ENCODE measurements at regions not wholly inside any gene's neighbourhood (a gene's known extent, or its start where the extent isn't known, plus 50 kb on each side); places are given as distances from the start of the nearest gene placed in this dataset.
"Not testable (repeated sequence)": the region's sequence is repeated elsewhere in the genome, so short reads cannot be mapped to it uniquely, and the experiment has no call there.

DNA sequence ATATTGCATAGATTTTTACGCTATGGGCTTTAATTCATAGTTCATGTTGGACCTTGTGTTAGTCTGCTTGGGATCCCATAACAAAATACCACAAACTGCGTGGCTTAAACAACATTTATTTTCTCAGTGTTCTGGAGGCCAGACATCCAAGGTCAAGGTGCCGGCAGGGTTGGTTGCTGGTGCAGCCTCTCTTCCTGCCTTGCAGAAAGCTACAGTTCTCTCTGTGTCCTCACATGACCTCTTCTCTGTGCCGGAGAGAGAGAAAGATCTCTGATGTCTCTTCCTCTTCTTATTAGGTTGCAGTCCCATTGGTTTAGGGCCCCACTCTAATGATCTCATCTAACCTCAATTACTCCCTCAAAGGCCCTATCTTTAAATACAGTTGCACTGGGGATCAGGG, 170.5 kb downstream of the IPO8 start:
- no peak for DNase-seq
- Histone ChIP-seq H3K9me3 (ENCODE audit: low read length) (no peaks in the 10 kb centered on the region), H3F3A (ENCODE audit: low read length, unreplicated experiment) (no peaks in the 10 kb centered on the region), H3K9ac (ENCODE audit: low read length) (no peak overlapping the region), H3K4me2 (ENCODE audit: low read length) (no peak overlapping the region), H3K4me1 (ENCODE audit: insufficient read depth, low read length) (peaks cover 6% of the 10 kb centered on the region; the same call in 1 of the 2 replicates), H4K20me1 (ENCODE audit: low read length) (no peaks in the 10 kb centered on the region), H3K9me2 (replicated peaks; ENCODE audit: low read length) (no peaks in the 10 kb centered on the region), H3K79me2 (ENCODE audit: low read length) (no peaks in the 10 kb centered on the region), H3K27me3 (ENCODE audit: low read length) (no peaks in the 10 kb centered on the region), H2AFZ (ENCODE audit: low read length) (no peak overlapping the region), H3K4me3 (ENCODE audit: low read length) (no peak overlapping the region), H3K36me3 (ENCODE audit: low read depth, low read length) (no peaks in the 10 kb centered on the region), H3K27ac (ENCODE audit: low read length) (no peak overlapping the region)
- no peak for ATAC-seq
- BruUV-seq (replicated peaks) = no TSS peak
- TF ChIP-seq CTCF (conservative IDR thresholded peaks at IDR 0.05; ENCODE audit: low read depth, low read length) (no peak), EZH2 (IDR thresholded peaks at IDR 0.05; ENCODE audit: low read length, unreplicated experiment) (no peak), EZH2phosphoT487 (IDR thresholded peaks at IDR 0.05; ENCODE audit: borderline replicate concordance, low read length) (no peak)
- POLR2A ChIA-PET (ENCODE audit: unreplicated experiment) = no interaction called here
- CTCF ChIA-PET = no interaction called here
- intact Hi-C loops (cut with micrococcal nuclease) = no loop called here

GRCh38 chr12:30520285-30520684, 175.4 kb downstream of the IPO8 start:
- H3K4me1 ChIP-seq (ENCODE audit: insufficient read depth, low read length); H3K36me3 ChIP-seq (ENCODE audit: low read depth, low read length); H3K27ac ChIP-seq (ENCODE audit: low read length); H3K9me3 ChIP-seq (ENCODE audit: low read length); BruUV-seq (replicated peaks); H3K4me3 ChIP-seq (ENCODE audit: low read length); DNase-seq; H3K9me2 ChIP-seq (replicated peaks; ENCODE audit: low read length); H2AFZ ChIP-seq (ENCODE audit: low read length); ATAC-seq; intact Hi-C loops (cut with micrococcal nuclease); H3F3A ChIP-seq (ENCODE audit: low read length, unreplicated experiment); POLR2A ChIA-PET (ENCODE audit: unreplicated experiment); H4K20me1 ChIP-seq (ENCODE audit: low read length); H3K4me2 ChIP-seq (ENCODE audit: low read length); H3K27me3 ChIP-seq (ENCODE audit: low read length); H3K9ac ChIP-seq (ENCODE audit: low read length); CTCF ChIA-PET; H3K79me2 ChIP-seq (ENCODE audit: low read length): not testable (repeated sequence)

DNA sequence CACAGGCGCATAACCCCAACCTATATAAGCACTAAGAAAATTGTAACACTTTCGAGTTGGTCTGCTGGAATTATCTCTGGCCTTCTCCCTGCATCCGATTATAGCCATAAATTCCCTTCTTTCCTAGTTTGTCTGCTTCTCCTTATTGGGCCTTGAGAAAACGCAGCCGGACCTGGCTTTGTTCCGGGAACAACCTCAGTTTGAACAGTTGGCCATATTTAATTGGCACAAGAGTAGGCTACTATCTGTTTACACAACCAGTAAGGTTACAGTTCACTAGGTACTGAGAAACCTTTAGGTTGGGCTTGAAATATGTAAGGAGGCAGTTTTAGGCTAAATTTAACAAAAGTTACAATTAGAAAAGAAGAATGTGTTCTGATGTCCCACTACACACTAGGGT, 176.1 kb downstream of the IPO8 start:
- Histone ChIP-seq H3K9me2 (replicated peaks; ENCODE audit: low read length) (no peaks in the 10 kb centered on the region), H3K4me2 (ENCODE audit: low read length) (no peak overlapping the region), H3K9me3 (ENCODE audit: low read length) (no peaks in the 10 kb centered on the region), H4K20me1 (ENCODE audit: low read length) (no peaks in the 10 kb centered on the region), H3K27ac (ENCODE audit: low read length) (no peak overlapping the region), H3K9ac (ENCODE audit: low read length) (no peak overlapping the region), H3K4me3 (ENCODE audit: low read length) (no peak overlapping the region), H3K79me2 (ENCODE audit: low read length) (no peaks in the 10 kb centered on the region), H2AFZ (ENCODE audit: low read length) (no peak overlapping the region), H3K36me3 (ENCODE audit: low read depth, low read length) (no peaks in the 10 kb centered on the region), H3F3A (ENCODE audit: low read length, unreplicated experiment) (no peaks in the 10 kb centered on the region), H3K4me1 (ENCODE audit: insufficient read depth, low read length) (0 out of 2 replicates have a peak, but pooled peaks cover 5% of the 10 kb centered on the region), H3K27me3 (ENCODE audit: low read length) (no peaks in the 10 kb centered on the region)
- POLR2A ChIA-PET (ENCODE audit: unreplicated experiment) = no interaction called here
- TF ChIP-seq EZH2 (IDR thresholded peaks at IDR 0.05; ENCODE audit: low read length, unreplicated experiment) (no peak), CTCF (conservative IDR thresholded peaks at IDR 0.05; ENCODE audit: low read depth, low read length) (no peak), EZH2phosphoT487 (IDR thresholded peaks at IDR 0.05; ENCODE audit: borderline replicate concordance, low read length) (no peak)
- intact Hi-C loops (cut with micrococcal nuclease) = no loop called here
- ATAC-seq = no peak
- CTCF ChIA-PET = no interaction called here
- no peak for DNase-seq
- no TSS peak for BruUV-seq (replicated peaks)
